RWPE2 (cell line): ENCODE measurements at regions not wholly inside any gene's neighbourhood (a gene's known extent, or its start where the extent isn't known, plus 50 kb on each side); places are given as distances from the start of the nearest gene placed in this dataset.

ENCODE experiments used
- ATAC-seq: fragments of 200-7000 bp; cut with Tn5 transposase; 3 replicates; pipeline ENCODE4 v1.9.1; 2021; ENCODE audit warnings: low read depth
- DNase-seq: peaks from one replicate; pipeline ENCODE4 v3.0.0-alpha.2; 2020; ENCODE audit warnings: low spot score
- H3K27ac ChIP-seq: fragments of 450-650 bp; 2 replicates; pipeline ENCODE4 v1.5.1; 2017; ENCODE audit warnings: mild to moderate bottlenecking; ENCODE audit not compliant: poor library complexity, severe bottlenecking
- H3K27me3 ChIP-seq: fragments of 250-450 bp; sonication (Bioruptor Pico); 2 replicates; pipeline ENCODE4 v1.5.1; 2021; ENCODE audit warnings: mild to moderate bottlenecking, moderate library complexity; ENCODE audit not compliant: insufficient read depth, poor library complexity, severe bottlenecking
- H3K36me3 ChIP-seq: fragments of 250-450 bp; sonication (Bioruptor Pico); 2 replicates; pipeline ENCODE4 v1.5.1; 2020; ENCODE audit warnings: low read depth, mild to moderate bottlenecking, moderate library complexity
- H3K4me1 ChIP-seq: fragments of 250-450 bp; sonication (Bioruptor Pico); 2 replicates; pipeline ENCODE4 v1.5.1; 2021; ENCODE audit warnings: mild to moderate bottlenecking, moderate library complexity; ENCODE audit not compliant: insufficient read depth, poor library complexity, severe bottlenecking
- H3K4me3 ChIP-seq: fragments of 250-450 bp; sonication (Bioruptor Pico); 2 replicates; pipeline ENCODE4 v1.5.1; 2021; ENCODE audit warnings: mild to moderate bottlenecking, moderate library complexity; ENCODE audit not compliant: severe bottlenecking
- H3K9me3 ChIP-seq: fragments of 250-450 bp; sonication (Bioruptor Pico); 2 replicates; pipeline ENCODE4 v1.5.1; 2021; ENCODE audit warnings: mild to moderate bottlenecking, moderate library complexity; ENCODE audit not compliant: severe bottlenecking
- TF ChIP-seq, protein P1 (sequence below): fragments of 450-650 bp; IDR thresholded peaks from one replicate; pipeline ENCODE4 v1.5.1; 2017; ENCODE audit warnings: mild to moderate bottlenecking, moderate library complexity; ENCODE audit not compliant: poor library complexity, severe bottlenecking

DNA sequence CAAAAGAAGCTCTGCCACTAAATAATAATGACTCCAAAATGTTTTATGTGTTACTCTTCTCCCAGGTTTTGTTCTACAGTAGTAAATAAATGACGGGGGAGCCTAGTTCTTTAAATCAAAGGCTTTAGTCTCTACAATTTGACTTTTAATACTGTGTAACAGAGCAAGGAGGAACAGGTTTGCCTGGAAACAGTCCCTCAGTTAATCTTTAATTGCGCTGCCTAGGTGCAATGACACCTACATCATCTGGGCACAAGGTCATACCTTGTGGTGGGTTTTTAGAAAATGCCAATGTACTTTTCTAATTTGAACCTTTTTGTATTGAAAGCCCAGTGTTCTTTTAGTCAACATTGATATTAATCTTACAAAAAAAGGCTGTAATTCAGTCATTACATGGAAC, 287.3 kb upstream of the SETBP1 start:
- Histone ChIP-seq H3K9me3 (no peaks in the 10 kb centered on the region), H3K4me1 (no peaks in the 10 kb centered on the region), H3K27ac (no peak overlapping the region), H3K4me3 (no peak overlapping the region), H3K36me3 (no peaks in the 10 kb centered on the region), H3K27me3 (no peaks in the 10 kb centered on the region)
- TF ChIP-seq, protein P1, sequence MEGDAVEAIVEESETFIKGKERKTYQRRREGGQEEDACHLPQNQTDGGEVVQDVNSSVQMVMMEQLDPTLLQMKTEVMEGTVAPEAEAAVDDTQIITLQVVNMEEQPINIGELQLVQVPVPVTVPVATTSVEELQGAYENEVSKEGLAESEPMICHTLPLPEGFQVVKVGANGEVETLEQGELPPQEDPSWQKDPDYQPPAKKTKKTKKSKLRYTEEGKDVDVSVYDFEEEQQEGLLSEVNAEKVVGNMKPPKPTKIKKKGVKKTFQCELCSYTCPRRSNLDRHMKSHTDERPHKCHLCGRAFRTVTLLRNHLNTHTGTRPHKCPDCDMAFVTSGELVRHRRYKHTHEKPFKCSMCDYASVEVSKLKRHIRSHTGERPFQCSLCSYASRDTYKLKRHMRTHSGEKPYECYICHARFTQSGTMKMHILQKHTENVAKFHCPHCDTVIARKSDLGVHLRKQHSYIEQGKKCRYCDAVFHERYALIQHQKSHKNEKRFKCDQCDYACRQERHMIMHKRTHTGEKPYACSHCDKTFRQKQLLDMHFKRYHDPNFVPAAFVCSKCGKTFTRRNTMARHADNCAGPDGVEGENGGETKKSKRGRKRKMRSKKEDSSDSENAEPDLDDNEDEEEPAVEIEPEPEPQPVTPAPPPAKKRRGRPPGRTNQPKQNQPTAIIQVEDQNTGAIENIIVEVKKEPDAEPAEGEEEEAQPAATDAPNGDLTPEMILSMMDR, result no peak
- ATAC-seq (no peak), DNase-seq (no peak)

DNA sequence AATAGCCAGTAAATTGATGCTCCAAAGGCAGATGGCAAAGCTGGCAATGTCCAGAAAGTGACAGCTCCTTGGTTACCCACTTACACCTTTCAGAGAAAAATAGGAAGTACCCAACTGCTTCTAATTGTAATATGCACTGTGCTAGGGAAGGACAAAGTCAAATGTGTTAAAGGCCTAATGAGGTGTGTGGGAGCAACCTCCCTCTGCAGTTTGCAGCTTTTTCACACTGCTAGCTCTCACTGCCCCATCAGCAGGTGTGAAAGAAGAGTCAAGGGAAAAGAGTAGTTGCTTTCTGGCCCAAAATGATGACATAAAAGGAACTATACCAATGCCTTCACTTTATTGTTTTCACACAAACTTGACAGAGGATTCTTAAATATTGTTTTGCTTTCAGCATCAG, 284.1 kb upstream of the SETBP1 start:
- TF ChIP-seq, protein P1, result no peak
- Histone ChIP-seq H3K4me1 (no peaks in the 10 kb centered on the region), H3K27me3 (peaks cover 2% of the 10 kb centered on the region), H3K9me3 (no peaks in the 10 kb centered on the region), H3K36me3 (no peaks in the 10 kb centered on the region), H3K27ac (no peak overlapping the region), H3K4me3 (no peak overlapping the region)
- ATAC-seq (no peak), DNase-seq (no peak)

DNA sequence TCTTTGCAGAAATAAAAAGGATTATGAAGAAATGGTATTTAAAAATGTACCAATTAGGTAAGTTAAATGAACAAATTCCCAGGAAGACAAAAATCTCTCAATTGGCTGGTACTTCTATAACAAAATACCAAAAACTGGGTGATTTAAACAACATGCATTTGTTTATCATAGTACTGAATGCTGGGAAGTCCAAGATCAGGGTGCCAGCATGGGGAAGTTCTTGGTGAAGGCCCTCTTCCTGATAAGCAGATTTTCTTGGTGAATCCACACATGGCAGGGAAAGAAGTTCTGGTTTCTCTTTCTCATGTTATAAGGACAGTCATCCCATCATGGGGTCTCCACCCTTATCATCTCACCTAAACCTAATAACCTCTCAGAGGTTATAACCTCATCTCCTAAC, 271.6 kb upstream of the SETBP1 start:
- Histone ChIP-seq H3K9me3 (peaks cover 6% of the 10 kb centered on the region), H3K4me1 (peaks cover 11% of the 10 kb centered on the region), H3K27me3 (no peaks in the 10 kb centered on the region), H3K36me3 (no peaks in the 10 kb centered on the region), H3K4me3 (no peak overlapping the region), H3K27ac (peak overlapping the region; percentile 22)
- ATAC-seq (0 out of 3 replicates have a peak, but pooled peaks have one; percentile 12), DNase-seq (no peak)
- TF ChIP-seq, protein P1, result no peak

DNA sequence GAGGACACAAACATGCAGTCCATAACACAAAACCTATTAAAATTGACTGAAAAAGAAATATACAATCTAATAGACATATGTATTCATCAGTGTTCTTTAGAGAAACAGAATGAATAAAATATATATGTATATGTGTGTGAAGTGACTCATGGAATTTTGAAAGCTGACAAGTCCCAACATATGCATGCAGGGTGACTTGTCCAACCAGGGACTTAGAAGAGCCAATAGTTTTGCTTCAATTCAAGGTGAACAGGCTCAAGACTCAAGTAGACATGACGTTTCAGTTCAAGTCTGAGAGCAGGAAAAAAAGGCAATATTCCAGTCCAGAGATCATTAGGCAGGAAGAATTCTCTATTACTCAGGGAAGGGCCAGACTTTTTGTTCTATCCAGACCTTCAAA, 271.2 kb upstream of the SETBP1 start:
- TF ChIP-seq, protein P1, result no peak
- Histone ChIP-seq H3K4me1 (peaks cover 11% of the 10 kb centered on the region), H3K27me3 (no peaks in the 10 kb centered on the region), H3K9me3 (peaks cover 6% of the 10 kb centered on the region), H3K4me3 (no peak overlapping the region), H3K36me3 (no peaks in the 10 kb centered on the region), H3K27ac (peak overlapping the region; percentile 22)
- peak; percentile 94 for ATAC-seq
- DNase-seq, result no peak

DNA sequence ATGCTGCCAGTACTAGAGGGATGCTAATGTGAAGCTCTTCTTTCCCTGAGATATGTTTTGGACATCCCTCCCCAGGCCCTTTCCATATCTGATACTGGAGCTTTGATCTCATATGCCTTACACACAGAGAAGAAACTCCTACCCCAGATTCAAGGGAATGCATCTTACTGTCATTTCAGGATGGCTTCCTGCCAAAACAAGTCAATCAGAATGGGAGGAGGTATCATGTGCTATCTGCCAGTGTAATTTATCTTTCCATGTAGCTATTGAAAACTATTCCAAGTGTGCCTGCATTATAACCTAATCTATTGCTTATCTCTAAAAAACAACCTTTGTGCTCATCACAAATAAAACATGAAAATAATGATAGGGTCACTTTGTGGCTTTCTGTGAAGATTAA, 269.9 kb upstream of the SETBP1 start:
- peaks cover 6% of the 10 kb centered on the region for H3K9me3 ChIP-seq
- DNase-seq (no peak), ATAC-seq (no peak)
- no peak overlapping the region for H3K27ac ChIP-seq
- no peaks in the 10 kb centered on the region for H3K36me3 ChIP-seq
- TF ChIP-seq, protein P1, result no peak
- H3K4me1 ChIP-seq, result peaks cover 11% of the 10 kb centered on the region
- H3K27me3 ChIP-seq, result no peaks in the 10 kb centered on the region
- H3K4me3 ChIP-seq, result no peak overlapping the region
